ENCODE measurements at regions not wholly inside any gene's neighbourhood (a gene's known extent, or its start where the extent isn't known, plus 50 kb on each side); places are given as distances from the start of the nearest gene placed in this dataset.

DNA sequence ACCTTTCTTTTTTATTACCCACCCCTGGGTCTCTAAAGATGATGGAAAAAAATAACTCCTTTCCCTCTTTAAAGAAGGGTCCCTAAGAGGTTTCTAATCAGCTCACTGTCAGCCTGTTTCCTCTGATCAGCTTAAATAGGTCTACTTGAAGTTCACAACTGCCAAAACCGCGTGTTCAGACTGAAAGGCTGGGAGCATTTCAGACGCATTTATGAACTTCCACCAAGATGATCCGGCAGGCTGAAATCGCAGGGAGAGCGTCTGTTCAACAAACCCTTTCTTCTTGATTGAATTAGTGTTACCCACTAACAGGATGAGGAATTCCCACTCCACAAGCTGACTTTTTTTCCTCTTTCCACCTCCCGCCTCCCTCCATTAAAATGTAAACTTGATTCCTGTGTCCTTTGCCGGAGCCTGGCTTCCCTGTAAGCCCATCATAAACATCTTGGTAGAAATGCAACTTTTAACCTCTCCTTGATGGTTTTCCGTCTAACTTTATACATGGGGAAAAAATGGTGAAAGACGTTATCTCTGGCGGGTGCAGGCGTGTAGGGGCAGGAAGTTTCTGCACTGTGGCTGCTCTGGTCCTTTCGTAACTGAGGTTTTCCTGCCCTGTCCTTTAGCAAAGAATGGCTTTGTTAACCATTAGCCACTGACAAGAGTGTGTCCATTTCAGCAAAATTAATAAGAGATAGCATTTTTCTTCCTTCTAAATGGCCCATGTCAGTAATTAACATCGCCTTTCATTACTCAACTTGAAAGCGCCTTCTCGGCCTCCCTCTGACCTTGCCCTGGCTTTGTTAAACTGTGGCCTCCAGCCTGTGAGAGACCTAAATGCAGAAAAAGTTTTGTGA, 130.7 kb downstream of the BAMBI start:
- TF ChIP-seq EP300 (IDR thresholded peaks at IDR 0.05) (no peak), POLR2A (IDR thresholded peaks at IDR 0.05) (no peak)
- TF ChIP-seq, protein P1, sequence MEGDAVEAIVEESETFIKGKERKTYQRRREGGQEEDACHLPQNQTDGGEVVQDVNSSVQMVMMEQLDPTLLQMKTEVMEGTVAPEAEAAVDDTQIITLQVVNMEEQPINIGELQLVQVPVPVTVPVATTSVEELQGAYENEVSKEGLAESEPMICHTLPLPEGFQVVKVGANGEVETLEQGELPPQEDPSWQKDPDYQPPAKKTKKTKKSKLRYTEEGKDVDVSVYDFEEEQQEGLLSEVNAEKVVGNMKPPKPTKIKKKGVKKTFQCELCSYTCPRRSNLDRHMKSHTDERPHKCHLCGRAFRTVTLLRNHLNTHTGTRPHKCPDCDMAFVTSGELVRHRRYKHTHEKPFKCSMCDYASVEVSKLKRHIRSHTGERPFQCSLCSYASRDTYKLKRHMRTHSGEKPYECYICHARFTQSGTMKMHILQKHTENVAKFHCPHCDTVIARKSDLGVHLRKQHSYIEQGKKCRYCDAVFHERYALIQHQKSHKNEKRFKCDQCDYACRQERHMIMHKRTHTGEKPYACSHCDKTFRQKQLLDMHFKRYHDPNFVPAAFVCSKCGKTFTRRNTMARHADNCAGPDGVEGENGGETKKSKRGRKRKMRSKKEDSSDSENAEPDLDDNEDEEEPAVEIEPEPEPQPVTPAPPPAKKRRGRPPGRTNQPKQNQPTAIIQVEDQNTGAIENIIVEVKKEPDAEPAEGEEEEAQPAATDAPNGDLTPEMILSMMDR (IDR thresholded peaks at IDR 0.05): no peak
